ENCODE measurements at regions not wholly inside any gene's neighbourhood (a gene's known extent, or its start where the extent isn't known, plus 50 kb on each side); places are given as distances from the start of the nearest gene placed in this dataset.

DNA sequence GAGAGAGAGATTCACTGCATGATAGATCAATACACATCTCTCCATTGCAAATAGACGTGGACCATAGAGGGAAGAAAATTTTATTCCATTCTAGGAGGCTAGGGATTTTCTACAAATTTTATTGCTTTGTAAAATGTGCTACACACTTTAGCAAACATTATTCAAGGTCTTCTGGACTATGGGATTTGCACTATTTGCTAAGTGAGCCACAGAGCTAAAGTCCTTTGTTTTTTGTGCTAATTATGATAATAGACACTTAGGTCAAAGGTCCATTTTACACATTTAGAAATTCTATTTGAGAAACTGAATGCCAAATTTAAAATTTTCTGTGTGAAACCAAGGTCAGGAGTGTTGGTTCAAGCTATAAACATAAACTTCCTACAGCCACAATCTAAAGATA is 672.3 kb downstream of the LRRC70 start:
- Histone ChIP-seq H3K14ac (ENCODE audit: insufficient read length) (no peak overlapping the region), H4K20me1 (replicated peaks in 1 of 2; ENCODE audit: control insufficient read depth in 1 of 2, insufficient read depth in 2 of 2, low read length in 2 of 2) (no peaks in the 10 kb centered on the region), H4K5ac (ENCODE audit: insufficient read length, low read depth, low read length) (no peak overlapping the region), H3K9ac (replicated peaks in 1 of 4; ENCODE audit: extremely low read depth in 1 of 4, low read depth in 3 of 4, low read length in 3 of 4) (no peak overlapping the region), H3K23me2 (ENCODE audit: low read depth, low read length) (no peaks in the 10 kb centered on the region), H4K8ac (ENCODE audit: extremely low read depth, insufficient read depth, low read length) (no peak overlapping the region), H3K4me2 (ENCODE audit: insufficient read depth in 1 of 2, low read depth in 2 of 2, low read length in 2 of 2) (no peak overlapping the region), H3K4ac (replicated peaks; ENCODE audit: insufficient read length, low read depth, low read length) (no peak overlapping the region), H2BK5ac (ENCODE audit: low read depth, low read length) (no peak overlapping the region), H3K9me3 (ENCODE audit: insufficient read depth in 2 of 2, low read depth in 1 of 2, low read length in 1 of 2) (no peaks in the 10 kb centered on the region), H3K23ac (ENCODE audit: insufficient read length) (no peak overlapping the region), H3K4me3 (ENCODE audit: extremely low read depth in 1 of 4, insufficient read depth in 2 of 4, low read depth in 3 of 4, low read length in 4 of 4) (no peak overlapping the region), H2AK5ac (ENCODE audit: low read depth, low read length) (no peak overlapping the region), H3K27me3 (replicated peaks in 1 of 4; ENCODE audit: control insufficient read depth in 3 of 4, extremely low read depth in 1 of 4, insufficient read depth in 3 of 4, low read length in 3 of 4) (no peaks in the 10 kb centered on the region), H3K18ac (ENCODE audit: extremely low read depth, low read length) (no peak overlapping the region), H3K4me1 (replicated peaks in 1 of 4; ENCODE audit: control insufficient read depth in 3 of 4, insufficient read depth in 4 of 4, low read length in 3 of 4) (peaks cover 0 to 4% (median under 1%) of the 10 kb centered on the region in 4 experiments; a peak in 2 of 7 replicates), H4K91ac (replicated peaks; ENCODE audit: insufficient read length, low read length) (no peak overlapping the region), H2AFZ (ENCODE audit: low read length) (no peak overlapping the region), H2BK120ac (replicated peaks; ENCODE audit: low read depth, low read length) (no peak overlapping the region), H3K79me2 (ENCODE audit: control insufficient read depth in 1 of 2, insufficient read depth in 2 of 2, low read length in 2 of 2) (no peaks in the 10 kb centered on the region), H3K79me1 (ENCODE audit: low read depth, low read length) (no peaks in the 10 kb centered on the region), H3K56ac (replicated peaks; ENCODE audit: insufficient read length, low read depth, low read length) (no peak overlapping the region), H3K27ac (ENCODE audit: low read depth, low read length) (no peak overlapping the region), H3K36me3 (ENCODE audit: control insufficient read depth in 2 of 4, insufficient read depth in 4 of 4, low read length in 3 of 4) (no peaks in the 10 kb centered on the region), H2BK12ac (ENCODE audit: low read depth, low read length) (no peak overlapping the region), H2BK15ac (ENCODE audit: low read length) (no peak overlapping the region), H2BK20ac (ENCODE audit: low read length) (no peak overlapping the region)
- DNase-seq (ENCODE audit: low read depth in 1 of 2, low spot score in 2 of 2) (no peak), FAIRE-seq (no peak)
- no peak for TF ChIP-seq HDAC6 (IDR thresholded peaks at IDR 0.05; ENCODE audit: low read depth, low read length)
- no peak for TF ChIP-seq SRF (IDR thresholded peaks at IDR 0.05; ENCODE audit: low read depth, low read length)
- no peak for TF ChIP-seq KDM1A (IDR thresholded peaks at IDR 0.05; ENCODE audit: borderline replicate concordance, low read length)
- TF ChIP-seq PHF8 (conservative IDR thresholded peaks at IDR 0.05; ENCODE audit: low read depth, low read length) = no peak
- TF ChIP-seq CREB1 (IDR thresholded peaks at IDR 0.05) = no peak
- TF ChIP-seq RAD21 (IDR thresholded peaks at IDR 0.05 in 1 of 2, conservative IDR thresholded peaks at IDR 0.05 in 1 of 2; ENCODE audit: low read depth in 2 of 2, low read length in 2 of 2) = no peak
- no peak for TF ChIP-seq SP2 (IDR thresholded peaks at IDR 0.05; ENCODE audit: low read length)
- no peak for TF ChIP-seq CHD1 (IDR thresholded peaks at IDR 0.05; ENCODE audit: low read depth, low read length)
- no peak for TF ChIP-seq SIX5 (IDR thresholded peaks at IDR 0.05; ENCODE audit: low read depth, low read length)
- no peak for TF ChIP-seq TEAD4 (IDR thresholded peaks at IDR 0.05; ENCODE audit: low read depth, low read length)
- no peak for TF ChIP-seq ZNF274 (IDR thresholded peaks at IDR 0.05; ENCODE audit: borderline replicate concordance, extremely low read depth, low read length)
- no peak for TF ChIP-seq POLR2AphosphoS5 (IDR thresholded peaks at IDR 0.05; ENCODE audit: low read depth, low read length)
- 69% methylated on average over 1 of the region's 1 CpG; no CpG with 5 or more reads in 1 of the 2 experiments for WGBS, 2 experiments (ENCODE audit: extremely low coverage in 1 of 2, insufficient coverage in 1 of 2, insufficient read length in 1 of 2, insufficient replicate concordance in 2 of 2, low coverage in 1 of 2, low lambda C conversion rate in 2 of 2, missing lambda C conversion rate in 1 of 2)
- POLR2A ChIA-PET (ENCODE audit: partially characterized antibody) = no interaction called here
- CTCF ChIA-PET (ENCODE audit: partially characterized antibody) = no interaction called here

Measured in H1 (cell line).